Breast epithelium (tissue), 3 donors: ENCODE measurements at regions not wholly inside any gene's neighbourhood (a gene's known extent, or its start where the extent isn't known, plus 50 kb on each side); places are given as distances from the start of the nearest gene placed in this dataset.

Experiments
- CTCF ChIP-seq, 3 donors: fragments of 450-650 bp; IDR thresholded peaks; one replicate each; pipeline ENCODE4 v1.5.1; 2016 to 2017; ENCODE audit warnings: antibody characterized with exemption in 3 of 3, mild to moderate bottlenecking in 3 of 3, moderate library complexity in 3 of 3
- POLR2A ChIP-seq: fragments of 450-650 bp; IDR thresholded peaks from one replicate; pipeline ENCODE4 v1.6.1; 2016; ENCODE audit warnings: antibody characterized with exemption, mild to moderate bottlenecking, moderate library complexity
- POLR2AphosphoS5 ChIP-seq, 3 donors: sonication (generic); formaldehyde crosslinking; IDR thresholded peaks; one replicate each; pipeline ENCODE4 v1.6.1; 2017; ENCODE audit warnings: antibody characterized with exemption in 3 of 3

- TF ChIP-seq CTCF (IDR thresholded peaks at IDR 0.05) (no peak), POLR2A (no peak), POLR2AphosphoS5 (IDR thresholded peaks at IDR 0.05) (no peak)
Measured at GRCh38 chr5:62007457-62007856, 298.5 kb upstream of the KIF2A start.
